ENCODE measurements at regions not wholly inside any gene's neighbourhood (a gene's known extent, or its start where the extent isn't known, plus 50 kb on each side); places are given as distances from the start of the nearest gene placed in this dataset.

GRCh38 chr1:80450711-80451110, 1350.0 kb upstream of the ADGRL2 start:
- Histone ChIP-seq H3K4me3 (ENCODE audit: low read length) (no peak overlapping the region), H3K9ac (ENCODE audit: low read length) (no peak overlapping the region), H3K27ac (ENCODE audit: low read length) (no peak overlapping the region), H3K36me3 (ENCODE audit: control insufficient read depth, low read depth, low read length) (no peaks in the 10 kb centered on the region), H3K4me1 (ENCODE audit: control insufficient read depth, low read depth, low read length) (no peaks in the 10 kb centered on the region), H3K9me3 (ENCODE audit: control insufficient read depth, low read depth, low read length) (no peaks in the 10 kb centered on the region), H3K27me3 (ENCODE audit: control insufficient read depth, insufficient read depth, low read length) (no peaks in the 10 kb centered on the region)

- Histone ChIP-seq H3K27ac (ENCODE audit: low read length) (no peak overlapping the region), H3K4me1 (ENCODE audit: control insufficient read depth, low read depth, low read length) (no peaks in the 10 kb centered on the region), H3K9me3 (ENCODE audit: control insufficient read depth, low read depth, low read length) (no peaks in the 10 kb centered on the region), H3K36me3 (ENCODE audit: control insufficient read depth, low read depth, low read length) (no peaks in the 10 kb centered on the region), H3K27me3 (ENCODE audit: control insufficient read depth, insufficient read depth, low read length) (no peaks in the 10 kb centered on the region), H3K9ac (ENCODE audit: low read length) (no peak overlapping the region), H3K4me3 (ENCODE audit: low read length) (no peak overlapping the region)
These were observed 1352.7 kb upstream of the ADGRL2 start for GRCh38 chr1:80448081-80448480.

GRCh38 chr1:80447526-80447925, 1353.2 kb upstream of the ADGRL2 start:
- Histone ChIP-seq H3K27ac (ENCODE audit: low read length) (no peak overlapping the region), H3K9ac (ENCODE audit: low read length) (no peak overlapping the region), H3K9me3 (ENCODE audit: control insufficient read depth, low read depth, low read length) (no peaks in the 10 kb centered on the region), H3K4me1 (ENCODE audit: control insufficient read depth, low read depth, low read length) (no peaks in the 10 kb centered on the region), H3K36me3 (ENCODE audit: control insufficient read depth, low read depth, low read length) (no peaks in the 10 kb centered on the region), H3K4me3 (ENCODE audit: low read length) (no peak overlapping the region), H3K27me3 (ENCODE audit: control insufficient read depth, insufficient read depth, low read length) (no peaks in the 10 kb centered on the region)

- no peak overlapping the region for H3K9ac ChIP-seq (ENCODE audit: low read length)
- no peak overlapping the region for H3K27ac ChIP-seq (ENCODE audit: low read length)
- no peaks in the 10 kb centered on the region for H3K36me3 ChIP-seq (ENCODE audit: control insufficient read depth, low read depth, low read length)
- no peaks in the 10 kb centered on the region for H3K27me3 ChIP-seq (ENCODE audit: control insufficient read depth, insufficient read depth, low read length)
- H3K4me1 ChIP-seq (ENCODE audit: control insufficient read depth, low read depth, low read length): peaks cover 4% of the 10 kb centered on the region
- H3K9me3 ChIP-seq (ENCODE audit: control insufficient read depth, low read depth, low read length): no peaks in the 10 kb centered on the region
- H3K4me3 ChIP-seq (ENCODE audit: low read length): no peak overlapping the region
These were observed 1355.7 kb upstream of the ADGRL2 start for GRCh38 chr1:80445033-80445432.

GRCh38 chr1:80444171-80444570, 1356.6 kb upstream of the ADGRL2 start:
- no peak overlapping the region for H3K27ac ChIP-seq (ENCODE audit: low read length)
- no peaks in the 10 kb centered on the region for H3K9me3 ChIP-seq (ENCODE audit: control insufficient read depth, low read depth, low read length)
- H3K27me3 ChIP-seq (ENCODE audit: control insufficient read depth, insufficient read depth, low read length): no peaks in the 10 kb centered on the region
- no peaks in the 10 kb centered on the region for H3K36me3 ChIP-seq (ENCODE audit: control insufficient read depth, low read depth, low read length)
- no peak overlapping the region for H3K4me3 ChIP-seq (ENCODE audit: low read length)
- H3K9ac ChIP-seq (ENCODE audit: low read length): no peak overlapping the region
- peaks cover 7% of the 10 kb centered on the region for H3K4me1 ChIP-seq (ENCODE audit: control insufficient read depth, low read depth, low read length)

- H3K4me1 ChIP-seq (ENCODE audit: control insufficient read depth, low read depth, low read length): peaks cover 7% of the 10 kb centered on the region
- H3K4me3 ChIP-seq (ENCODE audit: low read length): no peak overlapping the region
- no peaks in the 10 kb centered on the region for H3K9me3 ChIP-seq (ENCODE audit: control insufficient read depth, low read depth, low read length)
- no peak overlapping the region for H3K9ac ChIP-seq (ENCODE audit: low read length)
- no peak overlapping the region for H3K27ac ChIP-seq (ENCODE audit: low read length)
- no peaks in the 10 kb centered on the region for H3K27me3 ChIP-seq (ENCODE audit: control insufficient read depth, insufficient read depth, low read length)
- H3K36me3 ChIP-seq (ENCODE audit: control insufficient read depth, low read depth, low read length): no peaks in the 10 kb centered on the region
These were observed 1359.1 kb upstream of the ADGRL2 start for GRCh38 chr1:80441664-80442063.

GRCh38 chr1:80436851-80437250, 1363.9 kb upstream of the ADGRL2 start:
- no peaks in the 10 kb centered on the region for H3K9me3 ChIP-seq (ENCODE audit: control insufficient read depth, low read depth, low read length)
- H3K27ac ChIP-seq (ENCODE audit: low read length): no peak overlapping the region
- no peak overlapping the region for H3K4me3 ChIP-seq (ENCODE audit: low read length)
- no peaks in the 10 kb centered on the region for H3K36me3 ChIP-seq (ENCODE audit: control insufficient read depth, low read depth, low read length)
- no peak overlapping the region for H3K9ac ChIP-seq (ENCODE audit: low read length)
- H3K4me1 ChIP-seq (ENCODE audit: control insufficient read depth, low read depth, low read length): peaks cover 7% of the 10 kb centered on the region
- no peaks in the 10 kb centered on the region for H3K27me3 ChIP-seq (ENCODE audit: control insufficient read depth, insufficient read depth, low read length)

GRCh38 chr1:80427881-80428280, 1372.9 kb upstream of the ADGRL2 start:
- no peaks in the 10 kb centered on the region for H3K36me3 ChIP-seq (ENCODE audit: control insufficient read depth, low read depth, low read length)
- H3K9me3 ChIP-seq (ENCODE audit: control insufficient read depth, low read depth, low read length): no peaks in the 10 kb centered on the region
- no peak overlapping the region for H3K4me3 ChIP-seq (ENCODE audit: low read length)
- H3K27me3 ChIP-seq (ENCODE audit: control insufficient read depth, insufficient read depth, low read length): no peaks in the 10 kb centered on the region
- no peaks in the 10 kb centered on the region for H3K4me1 ChIP-seq (ENCODE audit: control insufficient read depth, low read depth, low read length)
- no peak overlapping the region for H3K27ac ChIP-seq (ENCODE audit: low read length)
- no peak overlapping the region for H3K9ac ChIP-seq (ENCODE audit: low read length)

- Histone ChIP-seq H3K4me3 (ENCODE audit: low read length) (no peak overlapping the region), H3K36me3 (ENCODE audit: control insufficient read depth, low read depth, low read length) (no peaks in the 10 kb centered on the region), H3K27ac (ENCODE audit: low read length) (no peak overlapping the region), H3K9ac (ENCODE audit: low read length) (no peak overlapping the region), H3K4me1 (ENCODE audit: control insufficient read depth, low read depth, low read length) (no peaks in the 10 kb centered on the region), H3K27me3 (ENCODE audit: control insufficient read depth, insufficient read depth, low read length) (no peaks in the 10 kb centered on the region), H3K9me3 (ENCODE audit: control insufficient read depth, low read depth, low read length) (no peaks in the 10 kb centered on the region)
These were observed 1376.5 kb upstream of the ADGRL2 start for GRCh38 chr1:80424249-80424648.

- Histone ChIP-seq H3K9me3 (ENCODE audit: control insufficient read depth, low read depth, low read length) (no peaks in the 10 kb centered on the region), H3K27ac (ENCODE audit: low read length) (no peak overlapping the region), H3K36me3 (ENCODE audit: control insufficient read depth, low read depth, low read length) (no peaks in the 10 kb centered on the region), H3K9ac (ENCODE audit: low read length) (no peak overlapping the region), H3K4me1 (ENCODE audit: control insufficient read depth, low read depth, low read length) (no peaks in the 10 kb centered on the region), H3K27me3 (ENCODE audit: control insufficient read depth, insufficient read depth, low read length) (no peaks in the 10 kb centered on the region), H3K4me3 (ENCODE audit: low read length) (no peak overlapping the region)
These were observed 1382.6 kb upstream of the ADGRL2 start for GRCh38 chr1:80418134-80418533.

GRCh38 chr1:80417671-80418070, 1383.1 kb upstream of the ADGRL2 start:
- H3K27ac ChIP-seq (ENCODE audit: low read length): no peak overlapping the region
- H3K36me3 ChIP-seq (ENCODE audit: control insufficient read depth, low read depth, low read length): no peaks in the 10 kb centered on the region
- H3K4me1 ChIP-seq (ENCODE audit: control insufficient read depth, low read depth, low read length): no peaks in the 10 kb centered on the region
- H3K27me3 ChIP-seq (ENCODE audit: control insufficient read depth, insufficient read depth, low read length): no peaks in the 10 kb centered on the region
- H3K9me3 ChIP-seq (ENCODE audit: control insufficient read depth, low read depth, low read length): no peaks in the 10 kb centered on the region
- H3K9ac ChIP-seq (ENCODE audit: low read length): no peak overlapping the region
- no peak overlapping the region for H3K4me3 ChIP-seq (ENCODE audit: low read length)

- Histone ChIP-seq H3K4me1 (ENCODE audit: control insufficient read depth, low read depth, low read length) (no peaks in the 10 kb centered on the region), H3K27ac (ENCODE audit: low read length) (no peak overlapping the region), H3K9me3 (ENCODE audit: control insufficient read depth, low read depth, low read length) (no peaks in the 10 kb centered on the region), H3K27me3 (ENCODE audit: control insufficient read depth, insufficient read depth, low read length) (no peaks in the 10 kb centered on the region), H3K36me3 (ENCODE audit: control insufficient read depth, low read depth, low read length) (no peaks in the 10 kb centered on the region), H3K9ac (ENCODE audit: low read length) (no peak overlapping the region), H3K4me3 (ENCODE audit: low read length) (no peak overlapping the region)
These were observed 1386.8 kb upstream of the ADGRL2 start for GRCh38 chr1:80413969-80414368.

Data from iPS-18a (cell line).